Adrenal gland (tissue), 9 donors: ENCODE measurements at regions not wholly inside any gene's neighbourhood (a gene's known extent, or its start where the extent isn't known, plus 50 kb on each side); places are given as distances from the start of the nearest gene placed in this dataset.

Experiments used
- DNase-seq, 7 donors: peaks; one replicate each; pipeline ENCODE4 v3.0.0-alpha.2; 2019 to 2020
- H3K27ac ChIP-seq, 5 donors: fragments of 200-600 bp; sonication (generic) in 4 of 5; 1 replicate in 3 of 5; 2 replicates in 2 of 5; pipeline versions ENCODE4 v1.5.1 to v1.8.0; 2016 to 2020; ENCODE audit warnings: mild to moderate bottlenecking in 1 of 5
- H3K27me3 ChIP-seq: fragments of 200-600 bp; 2 replicates; pipeline ENCODE4 v1.8.0; 2021
- H3K36me3 ChIP-seq, 2 donors: fragments of 200-600 bp; replicated peaks in 1 of 2; 1 replicate in 1 of 2; 2 replicates in 1 of 2; pipeline versions ENCODE4 v1.5.1 to v1.8.0; 2018 to 2022
- H3K4me1 ChIP-seq, 2 donors: fragments of 200-600 bp; replicated peaks in 1 of 2; 1 replicate in 1 of 2; 2 replicates in 1 of 2; pipeline versions ENCODE4 v1.5.1 to v1.8.0; 2018 to 2021
- H3K4me3 ChIP-seq, 4 donors: fragments of 200-600 bp; sonication (generic) in 3 of 4; one replicate each; pipeline ENCODE4 v1.5.1; 2016 to 2018
- H3K9me3 ChIP-seq, 3 donors: fragments of 200-600 bp; sonication (generic) in 1 of 3; replicated peaks in 1 of 3; 1 replicate in 2 of 3; 2 replicates in 1 of 3; pipeline versions ENCODE4 v1.5.1 to v1.8.0; 2016 to 2021
- CTCF ChIP-seq, 6 experiments: fragments of 450-650 bp in 4 of 6; fragments of 200-600 bp in 2 of 6; sonication (generic) in 1 of 6; IDR thresholded peaks; 1 replicate in 5 of 6; 2 replicates in 1 of 6; pipeline versions ENCODE4 v1.5.1 to v1.8.0; 2016 to 2021; ENCODE audit warnings: antibody characterized with exemption in 6 of 6, mild to moderate bottlenecking in 2 of 6, moderate library complexity in 1 of 6
- POLR2A ChIP-seq, 2 donors: fragments of 450-650 bp; IDR thresholded peaks; one replicate each; pipeline ENCODE4 v1.6.1; 2017; ENCODE audit warnings: antibody characterized with exemption in 2 of 2, mild to moderate bottlenecking in 2 of 2, moderate library complexity in 1 of 2
- WGBS, 4 donors: extraction: QIAGEN DNeasy Blood & Tissue Kit in 2 of 4; methylation state at CpG; one replicate each; pipeline versions ENCODE4 v1.1.5 to v1.1.7; 2013 to 2017; 5-methylcytosine and 5-hydroxymethylcytosine counted together
- intact Hi-C, 2 donors: fragments of 100-400 bp; cut with DNase I; formaldehyde crosslinking; loops; one replicate each; pipeline versions ENCODE4 v1.14.1 to v1.15.0; 2022 to 2023
- donor health status: healthy with polysubstance abuse.
- donor health status: Bipolar disorder and iron deficiency.
- donor health status: DM: yes; HTN: yes; CAD: no.
- donor health status: DM: no; HTN: no; CAD: no.
- donor health status: DM: no; HTN: no; CAD: no.

- Histone ChIP-seq H3K36me3 (no peaks in the 10 kb centered on the region), H3K4me3 (no peak overlapping the region), H3K9me3 (no peaks in the 10 kb centered on the region), H3K4me1 (peaks cover 0 to 9% of the 10 kb centered on the region in 2 donors), H3K27me3 (no peaks in the 10 kb centered on the region), H3K27ac (no peak overlapping the region)
- TF ChIP-seq POLR2A (IDR thresholded peaks at IDR 0.05) (no peak), CTCF (IDR thresholded peaks at IDR 0.05) (no peak)
- intact Hi-C loops = no loop called here
- peak; percentile 30 to 82 (median 53) for DNase-seq
- WGBS, 4 donors = 36 to 47% (median 38%) methylated on average over 5 of the region's 5 CpGs
Observed at GRCh38 chr3:31067004-31067403, 172.5 kb upstream of the GADL1 start.

- no peak for DNase-seq
- WGBS, 4 donors = 93 to 100% (median 96%) methylated on average over 2 of the region's 2 CpGs
- no peaks in the 10 kb centered on the region for H3K36me3 ChIP-seq
- no peak overlapping the region for H3K4me3 ChIP-seq
- intact Hi-C loops = no loop called here
- no peak for TF ChIP-seq CTCF (IDR thresholded peaks at IDR 0.05)
- TF ChIP-seq POLR2A (IDR thresholded peaks at IDR 0.05) = no peak
- H3K9me3 ChIP-seq = no peaks in the 10 kb centered on the region
- no peaks in the 10 kb centered on the region for H3K27me3 ChIP-seq
- no peaks in the 10 kb centered on the region for H3K4me1 ChIP-seq
- no peak overlapping the region for H3K27ac ChIP-seq
Observed at GRCh38 chr3:31075471-31075870, 181.0 kb upstream of the GADL1 start.

- Histone ChIP-seq H3K4me1 (no peaks in the 10 kb centered on the region), H3K27me3 (no peaks in the 10 kb centered on the region), H3K9me3 (no peaks in the 10 kb centered on the region), H3K27ac (no peak overlapping the region), H3K4me3 (no peak overlapping the region), H3K36me3 (no peaks in the 10 kb centered on the region)
- TF ChIP-seq CTCF (IDR thresholded peaks at IDR 0.05) = no peak
- no peak for TF ChIP-seq POLR2A (IDR thresholded peaks at IDR 0.05)
- intact Hi-C loops = no loop called here
- WGBS, 4 donors = 82 to 91% (median 89%) methylated on average over 6 of the region's 6 CpGs
- no peak for DNase-seq
Observed at GRCh38 chr3:31075876-31076275, 181.4 kb upstream of the GADL1 start.

GRCh38 chr3:31077021-31077601 lies 182.7 kb upstream of the GADL1 start:
- H3K9me3 ChIP-seq = no peaks in the 10 kb centered on the region
- intact Hi-C loops = no loop called here
- peak overlapping the region in 2 of 5 donors; percentile 8 to 59 for H3K27ac ChIP-seq
- peak in 6 of 7 donors; percentile 29 to 81 (median 47) for DNase-seq
- 18 to 33% (median 22%) methylated on average over 3 of the region's 3 CpGs for WGBS, 4 donors
- no peaks in the 10 kb centered on the region for H3K27me3 ChIP-seq
- no peak for TF ChIP-seq CTCF (IDR thresholded peaks at IDR 0.05)
- TF ChIP-seq POLR2A (IDR thresholded peaks at IDR 0.05) = no peak
- H3K4me3 ChIP-seq = no peak overlapping the region
- no peaks in the 10 kb centered on the region for H3K36me3 ChIP-seq
- no peaks in the 10 kb centered on the region for H3K4me1 ChIP-seq
